ENCODE measurements at regions not wholly inside any gene's neighbourhood (a gene's known extent, or its start where the extent isn't known, plus 50 kb on each side); places are given as distances from the start of the nearest gene placed in this dataset.

- TF ChIP-seq POLR2A (IDR thresholded peaks at IDR 0.05): no peak
- no peak for TF ChIP-seq CTCF (IDR thresholded peaks at IDR 0.05)
These were observed 228.4 kb downstream of the TEX29 start for GRCh38 chr13:111548805-111549204.

Measured in testis (tissue), 2 donors.